ENCODE measurements at regions not wholly inside any gene's neighbourhood (a gene's known extent, or its start where the extent isn't known, plus 50 kb on each side); places are given as distances from the start of the nearest gene placed in this dataset.

- TF ChIP-seq CTCF (IDR thresholded peaks at IDR 0.05; ENCODE audit: low read depth, low read length, poor library complexity, severe bottlenecking), result no peak
- no peak for TF ChIP-seq EZH2phosphoT487 (IDR thresholded peaks at IDR 0.05; ENCODE audit: borderline replicate concordance, low read length)
Measured at GRCh38 chr12:111107392-111108178, 187.2 kb upstream of the MYL2 start.
